ENCODE measurements at regions not wholly inside any gene's neighbourhood (a gene's known extent, or its start where the extent isn't known, plus 50 kb on each side); places are given as distances from the start of the nearest gene placed in this dataset.

DNA sequence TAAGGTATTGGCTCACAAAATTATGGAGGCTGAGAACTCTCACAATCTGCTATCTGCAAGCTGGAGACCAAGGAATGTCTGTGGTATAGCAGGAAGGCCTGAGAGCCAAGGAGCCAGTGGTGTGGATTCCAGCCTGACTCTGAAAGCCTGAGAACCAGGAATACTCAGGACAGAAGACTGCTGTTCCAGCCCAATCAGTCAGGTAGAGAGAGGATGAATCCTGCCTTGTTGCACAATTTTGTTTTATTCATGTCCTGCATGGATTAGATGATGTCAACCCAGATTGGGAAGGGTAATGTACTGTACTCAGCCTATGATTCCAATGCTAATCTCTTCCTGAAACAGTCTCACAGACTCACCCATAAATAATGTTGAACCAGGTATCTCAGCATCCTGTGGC, 312.4 kb upstream of the KCNMB2 start:
- TF ChIP-seq, protein P1, sequence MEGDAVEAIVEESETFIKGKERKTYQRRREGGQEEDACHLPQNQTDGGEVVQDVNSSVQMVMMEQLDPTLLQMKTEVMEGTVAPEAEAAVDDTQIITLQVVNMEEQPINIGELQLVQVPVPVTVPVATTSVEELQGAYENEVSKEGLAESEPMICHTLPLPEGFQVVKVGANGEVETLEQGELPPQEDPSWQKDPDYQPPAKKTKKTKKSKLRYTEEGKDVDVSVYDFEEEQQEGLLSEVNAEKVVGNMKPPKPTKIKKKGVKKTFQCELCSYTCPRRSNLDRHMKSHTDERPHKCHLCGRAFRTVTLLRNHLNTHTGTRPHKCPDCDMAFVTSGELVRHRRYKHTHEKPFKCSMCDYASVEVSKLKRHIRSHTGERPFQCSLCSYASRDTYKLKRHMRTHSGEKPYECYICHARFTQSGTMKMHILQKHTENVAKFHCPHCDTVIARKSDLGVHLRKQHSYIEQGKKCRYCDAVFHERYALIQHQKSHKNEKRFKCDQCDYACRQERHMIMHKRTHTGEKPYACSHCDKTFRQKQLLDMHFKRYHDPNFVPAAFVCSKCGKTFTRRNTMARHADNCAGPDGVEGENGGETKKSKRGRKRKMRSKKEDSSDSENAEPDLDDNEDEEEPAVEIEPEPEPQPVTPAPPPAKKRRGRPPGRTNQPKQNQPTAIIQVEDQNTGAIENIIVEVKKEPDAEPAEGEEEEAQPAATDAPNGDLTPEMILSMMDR (IDR thresholded peaks at IDR 0.05), result no peak
- TF ChIP-seq POLR2A (IDR thresholded peaks at IDR 0.05), result no peak
